ENCODE measurements at regions not wholly inside any gene's neighbourhood (a gene's known extent, or its start where the extent isn't known, plus 50 kb on each side); places are given as distances from the start of the nearest gene placed in this dataset.

DNA sequence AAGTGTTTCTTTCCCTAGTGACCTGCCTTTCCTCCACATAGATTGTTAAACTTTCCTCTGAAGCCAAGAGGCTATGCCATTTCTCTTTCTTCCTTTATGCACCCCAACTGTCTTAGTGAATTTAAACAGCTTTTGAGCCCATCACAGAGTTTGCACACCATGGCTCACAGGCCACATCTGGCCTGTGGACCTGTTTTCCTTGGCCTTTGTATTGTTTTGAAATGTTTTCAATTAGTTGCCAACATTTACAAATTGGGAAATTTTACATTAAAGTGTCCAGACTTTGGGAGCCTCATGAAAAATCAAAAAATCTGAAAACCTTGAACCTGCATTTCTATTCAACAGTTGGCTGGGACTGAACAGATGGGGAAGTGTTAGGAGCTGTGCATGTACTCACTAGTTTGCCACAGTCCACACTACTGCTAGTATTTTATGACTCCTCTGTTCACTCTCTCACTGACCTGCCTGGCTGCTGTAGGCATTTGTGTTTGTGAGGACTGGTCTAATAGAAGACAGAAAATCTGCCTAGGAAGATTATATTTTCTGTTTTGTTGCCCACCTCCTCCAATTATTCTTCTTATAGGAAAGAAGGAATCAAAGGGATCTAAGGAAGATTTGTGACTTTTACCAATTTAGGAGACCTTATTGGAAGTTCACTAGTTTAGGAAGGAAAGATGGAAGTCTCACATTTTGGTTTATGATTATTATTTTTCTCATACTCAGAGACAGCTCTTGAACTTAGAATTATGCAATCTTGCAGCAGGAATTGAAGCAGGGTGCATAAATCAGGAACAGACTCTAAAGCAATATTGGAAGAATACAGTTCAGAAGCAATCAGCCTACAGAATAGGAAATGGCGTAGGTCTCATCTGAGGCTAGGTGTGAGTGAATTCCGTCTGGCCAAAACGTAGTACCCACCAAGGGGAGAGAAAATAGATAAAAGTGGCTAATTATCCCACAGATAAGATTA, 134.7 kb downstream of the HLX start (continued):
- TF ChIP-seq PML (IDR thresholded peaks at IDR 0.05; ENCODE audit: low read length) = no peak

DNA sequence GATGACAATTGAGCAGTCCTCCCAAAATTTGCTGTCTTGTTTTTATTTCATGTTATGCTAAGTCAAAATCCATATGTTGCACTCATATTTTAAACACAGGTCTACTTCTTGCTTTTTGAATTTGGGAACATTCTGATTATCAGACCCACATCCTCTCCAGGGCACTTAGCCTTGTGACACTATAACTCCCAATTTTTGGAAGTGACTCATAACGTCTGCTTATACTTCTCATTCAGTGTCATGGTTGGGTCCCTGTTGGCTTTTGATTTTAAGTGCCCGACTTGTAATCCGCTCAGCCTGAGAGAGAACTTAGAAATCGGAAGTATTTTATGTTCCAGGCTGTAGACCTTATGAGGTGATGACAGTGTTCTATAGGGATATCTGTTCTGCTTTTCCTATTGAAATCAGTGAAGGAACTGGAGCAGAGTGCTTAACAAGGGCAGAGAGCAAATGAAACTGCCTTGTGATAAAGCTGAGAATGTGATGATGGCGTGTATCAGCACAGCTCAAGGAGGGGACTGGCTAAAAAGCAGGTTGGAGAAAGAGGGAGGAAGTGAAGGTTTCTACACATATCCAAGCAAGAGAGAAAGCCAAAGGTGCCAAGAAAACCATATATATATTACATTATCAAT, 136.0 kb downstream of the HLX start:
- Histone ChIP-seq H3K9ac (ENCODE audit: control insufficient read depth, insufficient read depth, low read length) (no peak overlapping the region), H3K79me2 (ENCODE audit: control insufficient read depth, insufficient read depth, low read length) (no peaks in the 10 kb centered on the region), H2AFZ (ENCODE audit: control insufficient read depth, low read depth, low read length) (no peak overlapping the region), H3K27ac (ENCODE audit: control insufficient read depth, insufficient read depth) (no peak overlapping the region), H4K20me1 (ENCODE audit: control insufficient read depth, insufficient read depth) (no peaks in the 10 kb centered on the region), H3K27me3 (replicated peaks in 1 of 2; ENCODE audit: control insufficient read depth in 2 of 2, insufficient read depth in 2 of 2, low read length in 1 of 2) (no peaks in the 10 kb centered on the region; a peak in 1 of 4 replicates), H3K9me3 (replicated peaks; ENCODE audit: control insufficient read depth, insufficient read depth, low read length) (no peaks in the 10 kb centered on the region), H3K4me2 (ENCODE audit: control insufficient read depth, insufficient read depth) (no peak overlapping the region), H3K4me3 (no peak overlapping the region), H3K4me1 (ENCODE audit: control insufficient read depth, insufficient read depth, low read length) (no peaks in the 10 kb centered on the region), H3K36me3 (ENCODE audit: control insufficient read depth in 2 of 2, insufficient read depth in 2 of 2, low read length in 1 of 2) (no peaks in the 10 kb centered on the region)
- no TSS peak for BruUV-seq (replicated peaks)
- in situ Hi-C loops (cut with MboI) = no loop called here
- 59% methylated on average over 5 of the region's 5 CpGs for WGBS (ENCODE audit: insufficient coverage, insufficient replicate concordance, low lambda C conversion rate, missing lambda C conversion rate)
- SMC1A ChIA-PET (ENCODE audit: uncharacterized antibody, unreplicated experiment) = interaction anchor here (1.0 kb wide), 1 partner anchor 25 kb away, joined by 3 read pairs; no protein-coding TSS in a partner anchor
- RAD21 ChIA-PET (ENCODE audit: unreplicated experiment) = no interaction called here
- TF ChIP-seq ZNF622 (IDR thresholded peaks at IDR 0.05) (no peak), ZNF24 (IDR thresholded peaks at IDR 0.05) (no peak), NR2C1 (IDR thresholded peaks at IDR 0.05) (no peak), CBFB (IDR thresholded peaks at IDR 0.05; ENCODE audit: low read depth) (no peak), SRF (IDR thresholded peaks at IDR 0.05; ENCODE audit: low read depth in 2 of 2, low read length in 2 of 2) (no peak), PAX5 (IDR thresholded peaks at IDR 0.05; ENCODE audit: borderline replicate concordance, low read depth, low read length) (no peak)
- TF ChIP-seq, protein P1, sequence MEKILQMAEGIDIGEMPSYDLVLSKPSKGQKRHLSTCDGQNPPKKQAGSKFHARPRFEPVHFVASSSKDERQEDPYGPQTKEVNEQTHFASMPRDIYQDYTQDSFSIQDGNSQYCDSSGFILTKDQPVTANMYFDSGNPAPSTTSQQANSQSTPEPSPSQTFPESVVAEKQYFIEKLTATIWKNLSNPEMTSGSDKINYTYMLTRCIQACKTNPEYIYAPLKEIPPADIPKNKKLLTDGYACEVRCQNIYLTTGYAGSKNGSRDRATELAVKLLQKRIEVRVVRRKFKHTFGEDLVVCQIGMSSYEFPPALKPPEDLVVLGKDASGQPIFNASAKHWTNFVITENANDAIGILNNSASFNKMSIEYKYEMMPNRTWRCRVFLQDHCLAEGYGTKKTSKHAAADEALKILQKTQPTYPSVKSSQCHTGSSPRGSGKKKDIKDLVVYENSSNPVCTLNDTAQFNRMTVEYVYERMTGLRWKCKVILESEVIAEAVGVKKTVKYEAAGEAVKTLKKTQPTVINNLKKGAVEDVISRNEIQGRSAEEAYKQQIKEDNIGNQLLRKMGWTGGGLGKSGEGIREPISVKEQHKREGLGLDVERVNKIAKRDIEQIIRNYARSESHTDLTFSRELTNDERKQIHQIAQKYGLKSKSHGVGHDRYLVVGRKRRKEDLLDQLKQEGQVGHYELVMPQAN (conservative IDR thresholded peaks at IDR 0.05) = no peak
- POLR2A ChIA-PET = no interaction called here
- ATAC-seq = no peak
- no peak for DNase-seq (ENCODE audit: low read depth, low spot score)
- no peak for FAIRE-seq
- intact Hi-C loops (cut with micrococcal nuclease; ENCODE audit: unreplicated experiment) = no loop called here
- CTCF ChIA-PET = no interaction called here
